SK-N-SH treated with all-trans-retinoic acid at 6 μM for 48 hours (cell line): ENCODE measurements at regions not wholly inside any gene's neighbourhood (a gene's known extent, or its start where the extent isn't known, plus 50 kb on each side); places are given as distances from the start of the nearest gene placed in this dataset.

ENCODE experiments used
- ARNTL ChIP-seq: fragments of 450-650 bp; formaldehyde crosslinking; IDR thresholded peaks from 2 replicates; pipeline ENCODE4 v1.5.0; 2020; ENCODE audit warnings: low read depth, mild to moderate bottlenecking, moderate library complexity, borderline replicate concordance
- BACH2 ChIP-seq: fragments of 250-450 bp; sonication (Bioruptor Pico); IDR thresholded peaks from 2 replicates; pipeline ENCODE4 v1.9.0; 2021; ENCODE audit warnings: mild to moderate bottlenecking, borderline replicate concordance
- CREB5 ChIP-seq: fragments of 250-450 bp; sonication (Bioruptor Pico); IDR thresholded peaks from 2 replicates; pipeline ENCODE4 v1.5.1; 2020; ENCODE audit warnings: low read depth, mild to moderate bottlenecking, moderate library complexity
- CSDC2 ChIP-seq: fragments of 250-450 bp; sonication (Bioruptor Pico); IDR thresholded peaks from 2 replicates; pipeline ENCODE4 v1.5.0; 2020; ENCODE audit warnings: mild to moderate bottlenecking, moderate library complexity
- ISL1 ChIP-seq: fragments of 250-450 bp; sonication (Bioruptor Pico); IDR thresholded peaks from 2 replicates; pipeline ENCODE4 v2.1.2; 2022; ENCODE audit warnings: mild to moderate bottlenecking, moderate library complexity
- OSR1 ChIP-seq: fragments of 250-450 bp; sonication (Bioruptor Pico); IDR thresholded peaks from 2 replicates; pipeline ENCODE4 v1.8.0; 2022; ENCODE audit warnings: moderate library complexity, mild to moderate bottlenecking, inconsistent platforms
- PATZ1 ChIP-seq: fragments of 250-450 bp; sonication (Bioruptor Pico); IDR thresholded peaks from 2 replicates; pipeline ENCODE4 v1.8.0; 2020; ENCODE audit warnings: mild to moderate bottlenecking, moderate library complexity, borderline replicate concordance
- RARB ChIP-seq: fragments of 250-450 bp; sonication (Bioruptor Pico); IDR thresholded peaks from 2 replicates; pipeline ENCODE4 v1.8.0; 2021; ENCODE audit warnings: mild to moderate bottlenecking, moderate library complexity
- SNAI2 ChIP-seq: fragments of 250-450 bp; sonication (Bioruptor Pico); IDR thresholded peaks from 2 replicates; pipeline ENCODE4 v1.5.0; 2020; ENCODE audit warnings: mild to moderate bottlenecking, moderate library complexity
- TCF4 ChIP-seq: fragments of 250-450 bp; sonication (Bioruptor Pico); IDR thresholded peaks from 2 replicates; pipeline ENCODE4 v1.8.0; 2021; ENCODE audit warnings: mild to moderate bottlenecking, moderate library complexity, borderline replicate concordance
- ZC3H10 ChIP-seq: fragments of 250-450 bp; sonication (Bioruptor Pico); IDR thresholded peaks from 2 replicates; pipeline ENCODE4 v1.5.1; 2021; ENCODE audit warnings: mild to moderate bottlenecking, moderate library complexity
- ZFP3 ChIP-seq: fragments of 250-450 bp; sonication (Bioruptor Pico); IDR thresholded peaks from 2 replicates; pipeline ENCODE4 v1.5.0; 2020; ENCODE audit warnings: mild to moderate bottlenecking, moderate library complexity
- ZNF565 ChIP-seq: fragments of 450-650 bp; formaldehyde crosslinking; conservative IDR thresholded peaks from 2 replicates; pipeline ENCODE4 v1.5.0; 2020; ENCODE audit warnings: low read depth, mild to moderate bottlenecking, moderate library complexity

- TF ChIP-seq ZNF565 (CRISPR knock-in tag) (no peak), ARNTL (no peak), RARB (no peak), ZC3H10 (CRISPR knock-in tag) (no peak), TCF4 (CRISPR knock-in tag) (no peak), CSDC2 (CRISPR knock-in tag) (no peak), OSR1 (CRISPR knock-in tag) (no peak), BACH2 (CRISPR knock-in tag) (no peak), ZFP3 (CRISPR knock-in tag) (no peak), SNAI2 (no peak), CREB5 (CRISPR knock-in tag) (no peak), PATZ1 (CRISPR knock-in tag) (no peak), ISL1 (CRISPR knock-in tag) (no peak)
These were observed 91.2 kb downstream of the KCTD15 start for GRCh38 chr19:33887891-33888290.
